ENCODE measurements at regions not wholly inside any gene's neighbourhood (a gene's known extent, or its start where the extent isn't known, plus 50 kb on each side); places are given as distances from the start of the nearest gene placed in this dataset.
"Not testable (repeated sequence)": the region's sequence is repeated elsewhere in the genome, so short reads cannot be mapped to it uniquely, and the experiment has no call there.

DNA sequence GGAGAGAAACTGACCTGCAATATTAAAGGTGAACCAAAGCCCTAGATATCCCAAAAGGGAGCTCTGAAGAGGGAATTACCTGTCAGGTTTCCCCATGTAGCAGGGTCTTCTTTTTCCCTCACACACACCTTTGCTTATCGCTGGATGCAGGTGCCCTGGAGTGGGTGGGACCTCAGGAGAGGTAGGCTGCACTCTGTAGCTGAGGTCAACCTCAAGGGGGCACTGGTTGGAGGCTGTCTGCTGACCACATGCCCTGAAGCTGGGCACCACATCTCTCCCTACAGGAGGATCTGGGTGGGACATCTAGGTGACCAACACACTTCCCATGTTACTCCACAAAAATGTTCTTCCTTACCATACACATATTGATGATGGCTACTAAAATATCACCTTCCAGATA, 298.7 kb upstream of the USP25 start:
- no peak for DNase-seq (ENCODE audit: low read depth in 2 of 2)

DNA sequence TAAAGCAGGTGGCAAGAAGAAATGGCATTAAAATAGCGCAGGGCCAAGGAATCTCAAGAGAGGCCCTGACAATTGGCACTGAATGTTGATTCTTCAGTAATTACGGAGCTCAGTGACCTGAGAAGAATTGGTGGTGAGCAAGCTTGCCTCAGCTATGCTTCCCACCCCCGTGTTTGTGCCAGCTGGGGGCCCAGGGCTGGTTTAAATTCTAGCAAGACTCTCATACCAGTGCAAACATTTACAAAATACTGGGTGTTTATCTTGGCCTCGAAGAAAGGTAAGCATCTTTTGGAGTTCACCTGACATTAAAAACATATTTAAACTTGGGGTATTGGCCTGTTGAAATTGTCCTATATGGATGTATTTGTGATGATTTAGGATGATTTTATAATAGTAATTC, 296.7 kb upstream of the USP25 start:
- no peak for DNase-seq (ENCODE audit: low read depth in 2 of 2)

DNA sequence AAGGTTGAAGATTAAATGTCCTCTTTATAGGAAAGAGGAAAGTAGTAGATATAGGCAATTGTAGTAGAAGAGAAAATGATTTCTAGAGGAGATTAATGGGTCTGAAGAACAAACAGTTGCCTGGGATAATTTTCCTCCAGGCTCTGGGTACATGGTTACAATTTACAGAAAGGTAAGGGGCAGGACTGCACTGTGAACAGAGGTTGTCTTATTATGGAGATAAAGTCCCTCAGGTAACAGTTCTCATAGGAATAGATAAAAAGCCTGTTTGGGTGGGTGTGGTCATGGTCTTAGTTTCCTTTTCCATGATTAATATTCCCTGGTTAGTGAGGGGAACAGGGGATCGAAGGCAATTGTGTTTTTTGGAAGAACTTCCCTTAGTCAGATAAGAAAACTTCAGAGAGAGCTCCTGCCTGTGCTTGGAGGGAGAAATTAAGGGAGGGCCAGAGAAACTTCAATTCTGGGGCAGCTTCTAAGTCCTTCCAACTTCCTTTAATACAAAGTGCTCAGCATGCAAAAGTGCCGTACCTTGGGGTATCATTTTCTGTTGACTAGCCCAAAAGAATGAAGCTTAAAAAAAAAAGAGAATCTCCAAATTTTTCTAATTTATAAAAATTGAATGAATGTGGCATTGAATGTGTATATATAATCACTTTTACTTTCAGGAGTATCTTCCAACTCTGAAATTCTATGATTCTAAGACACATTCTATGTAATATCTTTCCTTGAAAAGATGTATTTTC, 295.4 kb upstream of the USP25 start:
- DNase-seq (ENCODE audit: low read depth in 2 of 2) = no peak

DNA sequence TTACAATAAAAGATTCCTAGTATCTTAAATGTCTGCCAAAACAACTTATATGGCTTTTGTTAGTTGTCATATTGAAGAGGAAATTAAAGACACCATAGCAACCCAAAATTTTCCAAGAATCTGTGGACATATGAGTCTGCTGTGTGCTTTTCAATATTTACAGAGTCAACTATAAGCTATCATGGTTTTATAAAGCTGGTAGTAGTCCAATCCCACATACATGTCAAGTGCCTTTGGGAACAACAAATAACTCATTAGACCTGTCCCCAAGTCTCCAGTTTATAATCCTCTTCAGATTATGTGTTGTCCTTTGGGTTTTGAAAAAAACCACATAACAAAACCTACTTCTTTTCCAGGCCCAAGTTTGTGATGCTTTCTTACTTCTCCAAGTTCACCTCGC, 293.8 kb upstream of the USP25 start:
- DNase-seq (ENCODE audit: low read depth in 2 of 2) = no peak

DNA sequence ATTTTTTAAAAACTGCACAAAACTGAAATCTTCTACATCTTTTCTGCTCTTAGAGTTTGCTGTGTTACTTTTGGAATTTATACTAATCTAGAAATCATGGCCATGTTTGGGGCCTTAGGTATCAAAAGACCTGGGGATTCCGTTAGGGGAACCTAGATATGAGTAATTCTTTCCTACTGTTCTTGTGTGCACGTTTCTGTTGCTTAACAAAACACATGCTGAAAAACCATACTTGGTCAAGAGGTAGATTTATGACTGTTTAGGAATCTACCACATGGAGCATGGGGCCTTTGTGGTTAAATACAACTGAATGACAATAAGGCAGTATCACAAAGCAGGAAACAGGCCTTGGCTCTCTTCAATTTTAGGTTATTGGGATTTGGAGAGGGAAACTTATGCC, 291.9 kb upstream of the USP25 start:
- DNase-seq (ENCODE audit: low read depth in 2 of 2) = peak; percentile 58 to 63

DNA sequence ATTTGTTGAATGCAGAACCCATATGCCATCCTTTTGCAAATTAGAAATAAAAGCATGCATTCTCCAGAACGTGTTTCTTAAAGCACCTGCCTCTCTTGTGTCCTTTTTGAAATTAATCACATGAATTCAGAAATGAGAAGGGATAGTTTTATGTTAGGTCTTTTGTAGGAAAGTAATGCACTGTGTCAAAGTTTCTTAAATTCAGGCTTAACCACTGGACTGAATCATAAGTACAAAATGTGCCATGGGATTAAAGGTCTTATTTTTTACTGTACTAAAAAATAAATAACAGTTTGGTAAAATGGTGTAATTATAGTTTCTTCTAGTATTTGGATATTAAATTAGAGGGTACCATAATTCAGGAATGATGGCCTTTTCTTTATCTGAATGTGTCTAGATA, 290.1 kb upstream of the USP25 start:
- no peak for DNase-seq (ENCODE audit: low read depth in 2 of 2)

DNA sequence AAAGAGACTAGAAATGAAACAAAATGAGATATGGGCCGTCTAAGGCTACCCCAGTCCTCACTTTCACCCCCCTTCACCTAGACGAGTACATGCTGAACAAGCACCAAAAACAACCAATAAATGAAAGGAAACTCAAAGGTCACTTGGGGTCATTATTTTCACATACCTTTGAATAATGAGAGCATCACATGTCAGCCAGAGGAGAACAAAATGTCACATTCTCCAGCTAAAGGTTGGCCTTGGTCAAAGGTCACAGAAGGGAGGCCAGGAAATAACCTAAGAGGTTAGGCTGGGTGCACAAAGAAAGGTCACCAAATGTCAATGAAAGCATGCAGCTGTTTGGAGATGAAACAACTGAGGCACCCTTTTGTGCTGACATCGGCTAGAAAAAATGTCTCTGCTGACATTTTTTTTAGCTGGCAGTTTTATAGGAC, 288.7 kb upstream of the USP25 start:
- DNase-seq (ENCODE audit: low read depth in 2 of 2) = no peak

DNA sequence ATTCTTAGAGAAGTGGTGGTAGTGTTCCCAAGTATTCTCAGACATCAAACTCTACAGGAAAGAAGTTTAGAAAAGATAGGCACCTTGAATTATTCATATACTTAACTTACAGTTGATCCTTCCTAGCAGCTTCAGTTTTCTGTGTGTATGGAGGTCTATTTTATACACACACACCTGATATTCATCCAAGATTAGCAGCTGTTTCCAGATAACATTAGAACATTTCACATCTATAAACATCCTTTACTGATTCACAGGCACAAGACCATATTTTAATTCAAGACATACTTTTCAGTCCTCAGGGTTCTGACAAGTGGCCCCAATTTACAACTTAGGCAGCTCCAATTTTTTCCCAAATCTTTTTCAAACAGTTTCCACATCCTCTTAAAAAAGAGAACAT, 287.8 kb upstream of the USP25 start:
- DNase-seq (ENCODE audit: low read depth in 2 of 2) = no peak

DNA sequence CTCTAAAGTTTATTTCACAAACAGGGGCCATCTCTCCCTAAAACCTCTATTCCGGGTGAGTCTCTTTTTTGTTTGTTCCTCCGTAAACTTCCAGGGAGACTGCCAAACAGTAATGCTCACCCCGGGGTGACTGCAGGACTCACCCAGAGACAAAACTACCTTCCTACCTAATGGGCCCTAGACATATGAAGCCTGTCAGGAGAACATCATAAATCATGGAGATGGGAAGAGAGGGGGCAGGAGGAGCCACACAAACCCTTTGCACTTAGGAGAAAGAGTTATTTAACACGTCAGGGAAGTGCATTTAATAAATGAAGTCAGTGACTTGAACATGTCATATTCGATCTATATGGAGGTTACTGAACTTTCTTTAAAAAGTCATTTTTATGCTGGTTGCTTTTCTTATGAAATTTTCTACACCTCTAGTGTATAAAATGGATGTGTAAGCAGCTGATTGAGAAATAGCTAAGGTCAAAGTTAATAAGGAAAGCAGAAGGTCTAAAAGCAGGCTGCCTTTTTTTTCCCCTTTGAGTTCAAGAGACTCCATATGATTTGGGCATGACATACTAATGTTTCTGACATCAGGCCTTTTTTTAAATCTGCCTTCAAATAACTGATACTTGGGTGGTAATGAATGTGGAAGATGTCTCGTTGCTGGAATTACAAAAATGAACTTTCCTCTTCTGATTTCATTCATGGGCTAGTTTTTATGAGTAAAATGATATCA, 286.9 kb upstream of the USP25 start:
- no peak for DNase-seq (ENCODE audit: low read depth in 2 of 2)

DNA sequence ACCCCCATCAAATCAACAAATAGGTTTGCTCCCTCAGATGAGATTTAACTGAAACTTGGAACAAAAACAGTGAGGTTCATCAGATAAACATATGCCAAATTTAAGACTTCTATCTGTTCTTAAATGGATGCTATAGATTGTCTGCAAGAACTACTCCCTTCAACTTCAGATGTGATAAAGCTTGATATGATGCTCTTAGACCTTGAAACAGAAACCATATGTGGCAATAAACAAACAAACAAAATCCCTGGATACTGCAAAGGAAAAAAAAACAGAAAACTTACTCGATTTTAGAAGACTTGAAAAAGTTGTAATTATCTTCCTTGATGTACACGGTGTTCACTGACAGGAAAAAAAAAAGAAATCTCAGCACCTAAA, 286.1 kb upstream of the USP25 start:
- DNase-seq (ENCODE audit: low read depth in 2 of 2) = no peak

DNA sequence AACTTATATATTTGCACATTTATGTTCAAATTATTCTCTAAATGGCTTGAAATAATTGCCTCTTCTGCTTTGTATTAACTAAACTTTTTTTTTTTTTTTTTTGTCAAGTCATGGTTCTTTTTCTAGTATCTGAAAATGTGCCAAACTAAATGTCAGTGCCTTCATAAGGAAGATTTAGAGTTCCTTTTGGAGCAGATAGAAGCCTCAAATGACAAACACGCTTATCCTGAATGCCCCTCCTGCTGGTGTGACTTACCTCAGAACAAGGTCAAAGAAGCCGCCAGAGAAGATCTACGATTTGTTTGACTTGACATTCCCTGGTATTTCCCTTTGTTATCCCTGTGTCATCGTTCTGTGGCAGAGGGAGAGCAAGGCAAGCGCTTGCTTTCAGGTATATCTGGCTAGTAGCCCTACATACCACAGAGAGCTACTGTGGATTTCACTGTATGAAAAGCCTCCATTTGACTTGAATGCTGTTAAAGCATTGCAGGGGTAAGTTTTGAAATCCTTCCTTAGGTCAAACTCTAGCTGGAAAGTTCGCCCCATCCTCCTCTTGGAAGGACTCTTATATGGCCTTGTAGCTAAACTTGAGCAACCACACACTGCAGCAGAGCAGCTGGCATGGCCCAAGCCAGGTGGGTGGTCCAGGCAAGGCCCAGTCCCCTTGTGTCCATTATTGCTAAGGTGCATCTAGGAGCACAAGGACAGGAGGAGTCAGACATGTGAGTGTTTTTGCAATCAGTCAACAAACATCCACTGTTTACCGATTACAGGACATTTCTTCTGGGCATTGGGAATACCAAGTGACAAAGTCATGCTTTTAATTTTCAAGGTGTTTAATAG, 285.4 kb upstream of the USP25 start:
- DNase-seq (ENCODE audit: low read depth in 2 of 2) = no peak

DNA sequence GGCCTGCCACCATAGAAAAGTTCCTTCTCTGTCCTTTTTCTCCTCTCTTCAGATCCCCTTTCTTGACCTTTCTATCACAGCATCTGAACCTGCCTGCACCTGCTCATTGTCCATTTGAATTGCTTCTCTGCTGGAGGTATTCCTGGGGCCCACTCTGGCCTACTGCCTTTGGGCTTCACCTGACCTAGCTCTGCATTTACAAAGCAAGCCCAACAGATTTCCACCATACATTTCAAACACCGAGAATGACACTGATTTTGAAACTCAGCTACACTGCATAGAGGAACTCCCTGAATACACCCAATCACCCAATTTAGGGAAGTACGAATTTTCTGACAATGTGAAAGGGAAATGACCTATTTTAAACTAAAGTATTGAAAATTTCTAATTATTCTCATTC, 284.5 kb upstream of the USP25 start:
- no peak for DNase-seq (ENCODE audit: low read depth in 2 of 2)

DNA sequence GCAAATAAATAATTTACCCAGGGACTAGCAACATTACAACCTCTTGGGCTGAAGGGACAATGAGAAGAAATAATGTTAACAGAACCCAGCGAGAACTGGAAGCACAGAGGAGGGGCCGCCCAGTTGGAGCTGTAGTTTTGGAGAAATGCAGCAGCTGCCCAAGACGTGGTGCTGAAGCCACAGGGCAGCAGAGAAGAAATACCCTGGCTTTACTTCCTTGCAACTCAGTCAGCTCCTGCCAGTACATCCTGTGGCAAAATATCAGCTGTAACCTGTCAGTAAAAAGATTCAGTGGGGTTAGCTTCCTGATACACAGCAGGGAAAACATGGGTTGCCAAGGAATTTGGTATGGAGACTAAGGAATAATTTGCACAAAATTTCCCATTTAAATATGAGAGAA, 283.6 kb upstream of the USP25 start:
- DNase-seq (ENCODE audit: low read depth in 2 of 2) = no peak

DNA sequence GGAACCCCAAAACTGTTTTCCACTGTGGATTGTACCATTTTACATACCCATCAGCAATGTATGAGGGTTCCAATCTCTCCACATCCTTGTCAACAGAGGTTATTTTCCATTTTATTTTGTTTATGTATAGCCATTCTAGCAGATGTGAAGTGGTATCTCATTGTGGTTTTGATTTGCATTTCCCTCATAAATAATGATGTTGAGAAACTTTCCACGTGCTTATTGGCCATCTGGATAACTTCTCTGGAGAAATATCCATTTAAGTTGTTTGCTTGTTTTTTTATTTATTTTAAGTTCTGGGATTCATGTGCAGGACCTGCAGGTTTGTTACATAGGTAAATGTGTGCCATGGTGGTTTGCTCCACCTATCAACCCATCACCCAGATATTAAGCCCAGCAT, 280.2 kb upstream of the USP25 start:
- no peak for DNase-seq (ENCODE audit: low read depth in 2 of 2)

DNA sequence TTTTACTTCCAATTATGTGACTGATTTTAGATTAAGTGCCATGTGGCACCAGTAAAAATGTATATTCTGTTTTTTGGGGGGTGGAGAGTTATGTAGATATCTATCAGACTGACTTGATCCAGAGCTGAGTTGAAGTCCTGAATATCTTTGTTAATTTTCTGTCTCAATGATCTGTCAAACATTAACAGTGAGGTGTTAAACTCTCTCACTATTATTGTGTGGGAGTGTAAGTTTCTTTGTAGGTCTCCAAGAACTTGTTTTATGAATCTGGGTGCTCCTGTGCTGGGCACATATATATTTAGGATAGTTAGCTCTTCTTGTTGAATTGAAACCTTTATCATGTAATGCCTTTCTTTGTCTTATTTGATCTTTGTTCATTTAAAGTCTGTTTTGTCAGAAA, 276.5 kb upstream of the USP25 start:
- DNase-seq (ENCODE audit: low read depth in 2 of 2) = no peak

DNA sequence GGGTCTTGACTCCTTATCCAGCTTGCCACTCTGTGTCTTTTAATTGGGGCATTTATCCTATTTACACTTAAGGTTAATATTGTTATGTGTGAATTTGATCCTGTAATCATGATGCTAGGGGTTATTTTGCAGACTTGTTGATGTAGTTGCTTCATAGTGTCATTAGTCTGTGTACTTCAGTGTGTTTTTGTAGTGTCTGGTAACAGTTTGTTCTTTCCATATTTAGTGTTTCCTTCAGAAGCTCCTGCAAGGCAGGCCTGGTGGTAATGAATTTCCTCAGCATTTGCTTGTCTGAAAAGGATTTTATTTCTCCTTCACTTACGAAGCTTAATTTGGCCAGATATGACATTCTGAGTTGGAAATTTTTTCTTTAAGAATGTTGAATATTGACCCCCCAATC, 276.0 kb upstream of the USP25 start:
- DNase-seq (ENCODE audit: low read depth in 2 of 2) = not testable (repeated sequence)

DNA sequence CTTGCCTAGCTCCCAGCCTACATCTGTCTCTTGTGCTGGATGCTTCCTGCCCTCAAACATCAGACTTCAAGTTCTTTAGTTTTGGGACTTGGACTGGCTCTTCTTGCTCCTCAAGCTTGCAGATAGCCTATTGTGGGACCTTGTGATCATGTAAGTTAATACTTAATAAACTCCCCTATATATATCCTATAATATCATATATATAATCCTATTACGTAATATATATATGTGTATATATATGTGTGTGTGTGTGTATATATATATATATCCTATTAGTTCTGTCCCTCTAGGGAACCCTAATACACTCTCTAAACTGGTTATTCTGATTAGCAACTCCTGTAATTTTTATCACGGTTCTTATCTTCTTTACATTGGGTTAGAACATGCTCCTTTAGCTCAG, 274.9 kb upstream of the USP25 start:
- DNase-seq (ENCODE audit: low read depth in 2 of 2) = not testable (repeated sequence)

DNA sequence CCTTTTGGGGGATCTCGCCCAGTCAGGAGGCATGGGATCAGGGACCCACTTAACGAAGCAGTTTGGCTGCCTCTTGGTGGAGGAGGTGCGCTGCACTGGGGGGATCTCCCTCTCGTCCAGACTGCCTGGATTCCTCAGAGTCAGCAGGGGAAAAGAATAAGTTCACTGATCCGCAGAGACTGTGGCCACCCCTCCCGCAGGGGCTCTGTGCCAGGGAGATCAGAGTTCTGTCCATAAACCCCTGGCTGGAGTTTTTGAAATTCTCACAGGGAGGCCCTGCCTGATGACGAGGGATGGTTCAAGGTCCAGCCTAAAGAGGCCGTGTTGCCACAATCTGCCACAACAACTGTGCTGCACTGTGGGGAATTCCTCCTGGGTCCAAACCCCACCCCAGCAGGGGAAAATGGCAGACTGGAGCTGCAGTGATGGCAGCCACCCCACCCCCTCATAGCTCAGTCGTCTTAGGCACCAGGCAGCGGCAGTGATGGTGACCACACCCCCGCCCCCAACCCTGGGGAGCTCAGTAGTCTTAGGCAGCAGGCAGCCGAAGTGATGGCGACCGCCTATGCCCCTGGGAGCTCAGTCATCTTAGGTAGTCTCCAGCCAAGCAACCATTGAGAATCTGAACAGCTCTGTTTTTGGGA, 273.8 kb upstream of the USP25 start:
- no peak for DNase-seq (ENCODE audit: low read depth in 2 of 2)

DNA sequence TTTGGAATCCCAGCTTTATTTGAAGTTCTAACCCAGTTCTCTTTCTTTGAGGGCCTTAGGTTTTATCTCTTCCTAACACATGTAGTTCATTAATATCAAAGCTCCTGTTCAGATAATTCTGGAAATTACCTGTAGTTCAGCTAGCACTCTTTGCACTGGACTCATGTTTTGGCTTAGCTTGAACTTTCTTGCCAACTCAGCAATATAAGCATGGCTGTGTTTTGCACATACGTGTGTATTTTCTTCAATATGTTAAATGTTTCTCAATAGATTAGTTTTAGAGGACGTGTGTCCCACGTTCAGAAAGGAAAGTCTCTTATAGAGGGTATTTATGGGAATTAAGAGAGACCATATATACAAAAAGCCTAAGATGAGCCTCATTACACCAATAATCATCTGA, 271.8 kb upstream of the USP25 start:
- DNase-seq (ENCODE audit: low read depth in 2 of 2) = no peak

DNA sequence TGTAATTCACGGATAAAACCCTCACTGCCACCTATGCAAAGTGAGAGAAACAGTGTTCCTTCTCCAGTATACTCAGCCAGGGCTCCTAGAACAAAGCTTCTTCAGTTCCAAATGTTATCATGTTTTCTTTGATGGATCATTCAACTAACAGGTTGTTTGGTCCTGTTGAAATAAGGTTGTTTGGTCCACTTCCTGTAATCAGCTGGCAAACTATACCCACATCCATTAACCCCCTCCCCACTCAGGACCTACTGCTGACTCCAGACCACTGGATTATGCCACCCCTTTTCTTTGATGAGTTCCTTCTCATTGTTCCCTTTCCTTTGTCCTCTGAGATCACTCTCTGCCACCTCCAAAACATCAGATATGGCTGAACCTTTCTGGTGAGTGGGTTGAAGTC, 267.7 kb upstream of the USP25 start:
- DNase-seq (ENCODE audit: low read depth in 2 of 2) = no peak

DNA sequence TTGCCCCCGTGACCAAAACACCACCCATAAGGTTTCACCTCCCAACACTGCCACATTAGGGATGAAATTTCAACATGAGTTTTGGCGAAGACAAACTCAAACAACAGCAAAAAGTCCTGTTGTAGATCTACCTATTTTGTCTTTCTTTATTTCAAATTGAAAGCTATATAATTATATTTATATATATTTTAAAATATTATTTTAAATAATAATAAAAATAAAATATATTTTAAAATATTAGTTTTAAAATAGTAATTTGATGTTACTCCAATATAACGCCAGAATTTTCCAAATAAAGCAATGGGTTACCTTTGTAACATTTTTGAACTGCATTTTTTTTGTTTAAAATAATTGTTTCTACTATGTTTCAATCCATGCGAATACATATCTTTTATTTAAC, 263.5 kb upstream of the USP25 start:
- no peak for DNase-seq (ENCODE audit: low read depth in 2 of 2)

DNA sequence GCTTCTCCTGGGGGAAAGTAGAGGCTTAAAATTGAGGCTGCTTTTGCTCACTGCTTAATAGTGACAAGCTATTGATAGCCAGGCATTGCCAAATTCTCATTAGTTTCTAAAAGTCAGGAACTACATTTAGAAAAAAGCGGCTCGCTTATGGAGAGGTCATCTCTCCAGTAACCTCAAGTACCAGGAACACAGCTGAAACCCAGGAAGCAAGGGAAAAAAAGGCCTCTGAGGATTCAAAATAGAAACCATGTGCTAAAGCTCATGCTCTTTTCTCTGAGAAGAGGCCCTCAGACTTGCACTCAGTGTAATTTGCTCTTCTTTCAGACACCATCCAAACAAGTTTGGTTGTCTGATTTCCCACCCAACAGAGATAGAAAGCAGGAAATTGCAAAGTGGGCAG, 261.4 kb upstream of the USP25 start:
- DNase-seq (ENCODE audit: low read depth in 2 of 2) = no peak
